ENCODE measurements at regions not wholly inside any gene's neighbourhood (a gene's known extent, or its start where the extent isn't known, plus 50 kb on each side); places are given as distances from the start of the nearest gene placed in this dataset.

DNA sequence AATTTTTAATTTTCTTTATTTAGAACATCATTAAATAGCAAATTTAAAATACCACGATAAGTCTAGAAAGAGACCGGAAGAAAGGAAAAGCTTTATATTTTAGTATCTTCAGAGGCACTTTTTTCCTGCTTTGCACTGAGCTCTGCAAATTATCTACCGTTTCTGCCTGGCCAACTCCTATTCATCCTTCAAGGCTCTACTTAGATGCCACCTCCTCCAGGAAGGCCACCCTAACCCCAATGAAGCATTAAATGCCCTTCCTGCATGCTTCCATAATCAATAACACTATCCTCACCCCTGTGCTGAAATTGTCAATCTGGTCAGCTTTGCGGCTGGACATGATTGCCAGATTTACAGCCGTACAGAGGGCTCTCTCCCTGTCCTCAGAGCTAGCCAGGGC, 141.8 kb upstream of the CHST15 start:
- TF ChIP-seq, protein P1, sequence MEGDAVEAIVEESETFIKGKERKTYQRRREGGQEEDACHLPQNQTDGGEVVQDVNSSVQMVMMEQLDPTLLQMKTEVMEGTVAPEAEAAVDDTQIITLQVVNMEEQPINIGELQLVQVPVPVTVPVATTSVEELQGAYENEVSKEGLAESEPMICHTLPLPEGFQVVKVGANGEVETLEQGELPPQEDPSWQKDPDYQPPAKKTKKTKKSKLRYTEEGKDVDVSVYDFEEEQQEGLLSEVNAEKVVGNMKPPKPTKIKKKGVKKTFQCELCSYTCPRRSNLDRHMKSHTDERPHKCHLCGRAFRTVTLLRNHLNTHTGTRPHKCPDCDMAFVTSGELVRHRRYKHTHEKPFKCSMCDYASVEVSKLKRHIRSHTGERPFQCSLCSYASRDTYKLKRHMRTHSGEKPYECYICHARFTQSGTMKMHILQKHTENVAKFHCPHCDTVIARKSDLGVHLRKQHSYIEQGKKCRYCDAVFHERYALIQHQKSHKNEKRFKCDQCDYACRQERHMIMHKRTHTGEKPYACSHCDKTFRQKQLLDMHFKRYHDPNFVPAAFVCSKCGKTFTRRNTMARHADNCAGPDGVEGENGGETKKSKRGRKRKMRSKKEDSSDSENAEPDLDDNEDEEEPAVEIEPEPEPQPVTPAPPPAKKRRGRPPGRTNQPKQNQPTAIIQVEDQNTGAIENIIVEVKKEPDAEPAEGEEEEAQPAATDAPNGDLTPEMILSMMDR (IDR thresholded peaks at IDR 0.05) = no peak
- TF ChIP-seq POLR2AphosphoS5 (IDR thresholded peaks at IDR 0.05) (no peak), POLR2A (IDR thresholded peaks at IDR 0.05; ENCODE audit: low read depth) (no peak), EP300 (IDR thresholded peaks at IDR 0.05) (no peak)

Data from esophagus muscularis mucosa (tissue), 4 donors.